Loucy (cell line): ENCODE measurements at regions not wholly inside any gene's neighbourhood (a gene's known extent, or its start where the extent isn't known, plus 50 kb on each side); places are given as distances from the start of the nearest gene placed in this dataset.

Experiments
- H2AFZ ChIP-seq: fragments of 200-600 bp; sonication (generic); 2 replicates; pipeline ENCODE4 v1.6.0; 2016; ENCODE audit warnings: antibody characterized with exemption, mild to moderate bottlenecking, low read length, moderate library complexity
- H3F3A ChIP-seq: fragments of 200-600 bp; 2 replicates; pipeline ENCODE4 v1.6.0; 2016; ENCODE audit warnings: antibody characterized with exemption, low read depth, mild to moderate bottlenecking
- H3K27me3 ChIP-seq: fragments of 200-600 bp; sonication (generic); 2 replicates; pipeline ENCODE4 v1.6.1; 2014; ENCODE audit warnings: low read length, mild to moderate bottlenecking; ENCODE audit not compliant: insufficient read depth, poor library complexity, severe bottlenecking
- H3K36me3 ChIP-seq: fragments of 200-600 bp; sonication (generic); 2 replicates; pipeline ENCODE4 v1.6.1; 2016; ENCODE audit warnings: low read length; ENCODE audit not compliant: insufficient read depth
- H3K4me1 ChIP-seq: fragments of 200-600 bp; sonication (generic); 2 replicates; pipeline ENCODE4 v1.5.1; 2014; ENCODE audit warnings: low read length, mild to moderate bottlenecking; ENCODE audit not compliant: insufficient read depth, poor library complexity, severe bottlenecking
- H3K4me2 ChIP-seq: fragments of 200-600 bp; sonication (generic); 2 replicates; pipeline ENCODE4 v1.6.0; 2014; ENCODE audit warnings: antibody characterized with exemption, low read length, low read depth, mild to moderate bottlenecking; ENCODE audit not compliant: poor library complexity, severe bottlenecking
- H3K4me3 ChIP-seq: fragments of 200-600 bp; sonication (generic); 2 replicates; pipeline ENCODE4 v1.5.1; 2014; ENCODE audit warnings: low read length, mild to moderate bottlenecking, mixed read lengths; ENCODE audit not compliant: poor library complexity, severe bottlenecking
- H3K79me2 ChIP-seq: fragments of 200-600 bp; sonication (generic); 2 replicates; pipeline ENCODE4 v1.6.1; 2014; ENCODE audit warnings: low read length; ENCODE audit not compliant: insufficient read depth
- H3K9ac ChIP-seq: fragments of 200-600 bp; sonication (generic); 2 replicates; pipeline ENCODE4 v1.6.0; 2014; ENCODE audit warnings: mild to moderate bottlenecking, low read depth, low read length, moderate library complexity; ENCODE audit not compliant: poor library complexity, severe bottlenecking
- H3K9me2 ChIP-seq: fragments of 200-600 bp; sonication (generic); replicated peaks from 2 replicates; pipeline ENCODE4 v1.6.1; 2016; ENCODE audit warnings: low read depth, low read length, mixed read lengths
- H3K9me3 ChIP-seq: fragments of 200-600 bp; sonication (generic); 2 replicates; pipeline ENCODE4 v1.6.1; 2014; ENCODE audit warnings: mild to moderate bottlenecking, antibody characterized with exemption, low read length, low read depth; ENCODE audit not compliant: insufficient read depth
- H4K20me1 ChIP-seq: fragments of 200-600 bp; sonication (generic); 2 replicates; pipeline ENCODE4 v1.6.0; 2014; ENCODE audit warnings: antibody characterized with exemption, low read length, mild to moderate bottlenecking; ENCODE audit not compliant: insufficient read depth, poor library complexity, severe bottlenecking
- CTCF ChIP-seq: fragments of 200-600 bp; sonication (generic); conservative IDR thresholded peaks from 2 replicates; pipeline ENCODE4 v1.5.1; 2014; ENCODE audit warnings: mild to moderate bottlenecking, antibody characterized with exemption, low read length
- EZH2phosphoT487 ChIP-seq: fragments of 200-600 bp; IDR thresholded peaks from 2 replicates; pipeline ENCODE4 v1.6.1; 2018; ENCODE audit warnings: antibody characterized with exemption, mild to moderate bottlenecking, moderate library complexity, borderline replicate concordance

GRCh38 chr16:59126486-59126885, 392.4 kb upstream of the GOT2 start:
- Histone ChIP-seq H3K79me2 (no peaks in the 10 kb centered on the region), H3K4me1 (no peaks in the 10 kb centered on the region), H3K9me3 (no peaks in the 10 kb centered on the region), H3F3A (no peaks in the 10 kb centered on the region), H3K4me2 (no peak overlapping the region), H4K20me1 (peaks cover 3% of the 10 kb centered on the region), H3K9ac (no peak overlapping the region), H3K9me2 (no peaks in the 10 kb centered on the region), H3K36me3 (no peaks in the 10 kb centered on the region), H3K4me3 (no peak overlapping the region), H2AFZ (no peak overlapping the region), H3K27me3 (no peaks in the 10 kb centered on the region)
- no peak for TF ChIP-seq CTCF
- no peak for TF ChIP-seq EZH2phosphoT487

- H3K4me1 ChIP-seq = no peaks in the 10 kb centered on the region
- H3K9me2 ChIP-seq = no peaks in the 10 kb centered on the region
Observed at GRCh38 chr16:59124056-59124455, 389.9 kb upstream of the GOT2 start.

DNA sequence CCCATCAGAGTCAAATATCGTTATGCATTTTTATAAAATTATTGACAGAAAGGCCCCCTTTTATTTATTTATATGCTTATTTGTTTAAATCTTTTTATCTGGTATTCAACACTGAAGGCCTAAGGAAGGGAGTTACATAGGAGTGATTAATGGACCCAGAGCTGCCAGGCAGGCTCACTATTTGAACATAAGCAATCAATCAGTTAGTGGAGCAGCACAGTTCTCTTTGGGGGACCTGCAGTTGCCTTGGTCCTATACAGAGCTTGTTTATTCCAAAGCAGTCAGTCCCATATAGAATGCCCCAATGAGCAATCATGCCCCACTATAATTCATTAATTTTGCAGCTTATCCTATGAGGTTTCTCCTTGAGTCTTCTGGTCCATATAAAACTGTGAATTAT, 389.4 kb upstream of the GOT2 start:
- Histone ChIP-seq H3K36me3 (no peaks in the 10 kb centered on the region), H3K79me2 (no peaks in the 10 kb centered on the region), H4K20me1 (peaks cover 3% of the 10 kb centered on the region), H3F3A (no peaks in the 10 kb centered on the region), H3K27me3 (no peaks in the 10 kb centered on the region), H3K9me2 (no peaks in the 10 kb centered on the region), H3K4me1 (no peaks in the 10 kb centered on the region), H3K4me2 (no peak overlapping the region), H3K9ac (no peak overlapping the region), H3K4me3 (no peak overlapping the region), H3K9me3 (no peaks in the 10 kb centered on the region), H2AFZ (no peak overlapping the region)
- TF ChIP-seq EZH2phosphoT487 = no peak
- no peak for TF ChIP-seq CTCF

More at GRCh38 chr16:59124056-59124455, 389.9 kb upstream of the GOT2 start:
- Histone ChIP-seq H3K27me3 (no peaks in the 10 kb centered on the region), H4K20me1 (peaks cover 3% of the 10 kb centered on the region), H3K36me3 (no peaks in the 10 kb centered on the region), H3F3A (no peaks in the 10 kb centered on the region), H3K9ac (no peak overlapping the region), H3K9me3 (no peaks in the 10 kb centered on the region), H3K79me2 (no peaks in the 10 kb centered on the region), H2AFZ (no peak overlapping the region), H3K4me3 (no peak overlapping the region), H3K4me2 (no peak overlapping the region)
- TF ChIP-seq CTCF = no peak
- no peak for TF ChIP-seq EZH2phosphoT487
